GM12873 (cell line): ENCODE measurements at regions not wholly inside any gene's neighbourhood (a gene's known extent, or its start where the extent isn't known, plus 50 kb on each side); places are given as distances from the start of the nearest gene placed in this dataset.

Experiments
- CTCF ChIP-seq: IDR thresholded peaks from 2 replicates; pipeline ENCODE4 v1.5.1; 2012; ENCODE audit warnings: low read depth, mild to moderate bottlenecking, moderate library complexity, low read length, control low read depth; ENCODE audit not compliant: insufficient read depth; ENCODE audit errors: missing control alignments

- TF ChIP-seq CTCF, result no peak
Observed at GRCh38 chr13:105232439-105232838, 1303.0 kb downstream of the EFNB2 start.

- TF ChIP-seq CTCF, result no peak
Observed at GRCh38 chr13:105232006-105232405, 1303.5 kb downstream of the EFNB2 start.

- TF ChIP-seq CTCF, result no peak
Observed at GRCh38 chr13:105231579-105231978, 1303.9 kb downstream of the EFNB2 start.

- TF ChIP-seq CTCF, result no peak
Observed at GRCh38 chr13:105220881-105221280, 1314.6 kb downstream of the EFNB2 start.

- TF ChIP-seq CTCF, result no peak
Observed at GRCh38 chr13:105220063-105220462, 1315.4 kb downstream of the EFNB2 start.

- TF ChIP-seq CTCF, result no peak
Observed at GRCh38 chr13:105219651-105220050, 1315.8 kb downstream of the EFNB2 start.

GRCh38 chr13:105213512-105213911 is 1322.0 kb downstream of the EFNB2 start:
- no peak for TF ChIP-seq CTCF
